ENCODE measurements at regions not wholly inside any gene's neighbourhood (a gene's known extent, or its start where the extent isn't known, plus 50 kb on each side); places are given as distances from the start of the nearest gene placed in this dataset.

GRCh38 chr10:118966850-118967125 is 62.7 kb upstream of the NANOS1 start:
- intact Hi-C loops (cut with micrococcal nuclease): no loop called here
- RAD21 ChIA-PET (ENCODE audit: low non-redundant PET in 1 of 2, low total read pairs in 2 of 2, uncharacterized antibody in 2 of 2, unreplicated experiment in 2 of 2): no interaction called here
- no peak overlapping the region for H3K27ac ChIP-seq (ENCODE audit: low read depth, low read length)

DNA sequence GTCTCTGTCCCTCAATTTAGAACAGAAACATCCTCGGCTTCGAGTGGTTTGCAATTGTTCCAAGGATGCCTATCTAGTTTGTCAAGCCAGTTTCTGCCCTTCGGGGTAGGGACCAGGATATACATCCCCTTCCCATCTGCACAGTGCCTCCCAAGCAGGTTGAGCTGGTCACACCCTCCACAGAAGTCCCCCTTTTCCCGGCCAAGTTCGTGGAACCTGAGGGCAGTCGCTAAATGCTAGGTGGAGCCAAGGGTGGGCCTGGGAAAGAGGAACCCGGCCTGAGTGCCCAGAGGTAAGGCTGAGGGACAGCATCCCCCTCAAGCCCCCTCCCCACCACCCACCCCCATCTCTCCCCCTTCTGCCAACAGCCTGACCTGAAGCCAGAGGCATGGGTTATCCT is 62.4 kb upstream of the NANOS1 start:
- TF ChIP-seq JUND (IDR thresholded peaks at IDR 0.05): no peak
- no peak for TF ChIP-seq TCF7L2 (IDR thresholded peaks at IDR 0.05; ENCODE audit: borderline replicate concordance, extremely low read depth, insufficient read depth, insufficient read length)
- no peak for TF ChIP-seq SIN3A (IDR thresholded peaks at IDR 0.05; ENCODE audit: low read depth)
- TF ChIP-seq ELF1 (IDR thresholded peaks at IDR 0.05; ENCODE audit: borderline replicate concordance, low read depth): no peak
- Histone ChIP-seq H3K9ac (ENCODE audit: low read length) (no peak overlapping the region), H3K4me3 (replicated peaks in 1 of 2; ENCODE audit: low read depth in 1 of 2, low read length in 2 of 2) (no peak overlapping the region), H4K20me1 (ENCODE audit: insufficient read depth) (no peaks in the 10 kb centered on the region), H3K27ac (ENCODE audit: low read depth, low read length) (no peak overlapping the region), H3K4me1 (ENCODE audit: control insufficient read depth in 1 of 2, insufficient read depth in 2 of 2, low read length in 2 of 2) (peaks cover 0 to 19% of the 10 kb centered on the region in 2 experiments; a peak in 2 of 4 replicates), H3K79me2 (ENCODE audit: insufficient read depth, low read length) (no peaks in the 10 kb centered on the region), H3K4me2 (ENCODE audit: low read length) (no peak overlapping the region), H3K9me2 (ENCODE audit: insufficient read depth) (no peaks in the 10 kb centered on the region), H3K36me3 (ENCODE audit: control insufficient read depth in 1 of 2, insufficient read depth in 2 of 2, low read length in 2 of 2) (no peaks in the 10 kb centered on the region), H3K9me3 (ENCODE audit: control insufficient read depth in 1 of 2, insufficient read depth in 1 of 2, low read depth in 1 of 2, low read length in 2 of 2) (no peaks in the 10 kb centered on the region), H3K27me3 (ENCODE audit: insufficient read depth, low read length) (no peaks in the 10 kb centered on the region), H2AFZ (ENCODE audit: low read depth, low read length, poor library complexity, severe bottlenecking) (no peak overlapping the region)
- BruUV-seq (replicated peaks): no TSS peak
- CTCF ChIA-PET: no interaction called here
- RAD21 ChIA-PET (ENCODE audit: low non-redundant PET in 1 of 2, low total read pairs in 2 of 2, uncharacterized antibody in 2 of 2, unreplicated experiment in 2 of 2): no interaction called here
- POLR2A ChIA-PET: no interaction called here
- DNase-seq (ENCODE audit: low read depth, low spot score) (no peak), ATAC-seq (no peak)
- intact Hi-C loops (cut with micrococcal nuclease): no loop called here

More at GRCh38 chr10:118966850-118967125, 62.7 kb upstream of the NANOS1 start:
- no peak overlapping the region for H3K4me3 ChIP-seq (replicated peaks in 1 of 2; ENCODE audit: low read depth in 1 of 2, low read length in 2 of 2)
- H3K36me3 ChIP-seq (ENCODE audit: control insufficient read depth in 1 of 2, insufficient read depth in 2 of 2, low read length in 2 of 2): no peaks in the 10 kb centered on the region
- no peak overlapping the region for H2AFZ ChIP-seq (ENCODE audit: low read depth, low read length, poor library complexity, severe bottlenecking)
- TF ChIP-seq EZH2phosphoT487 (IDR thresholded peaks at IDR 0.05; ENCODE audit: borderline replicate concordance): no peak
- TF ChIP-seq CEBPB (IDR thresholded peaks at IDR 0.05; ENCODE audit: low read depth): no peak
- no peak for TF ChIP-seq EGR1 (IDR thresholded peaks at IDR 0.05; ENCODE audit: low read depth)
- BruUV-seq (replicated peaks): no TSS peak
- H3K79me2 ChIP-seq (ENCODE audit: insufficient read depth, low read length): no peaks in the 10 kb centered on the region
- H4K20me1 ChIP-seq (ENCODE audit: insufficient read depth): no peaks in the 10 kb centered on the region
- ChIA-PET POLR2A (interaction anchor here (0.7 kb wide), 1 partner anchor 54 kb away, joined by 3 read pairs; no protein-coding TSS in a partner anchor), CTCF (no interaction called here)
- no peak overlapping the region for H3K9ac ChIP-seq (ENCODE audit: low read length)
- H3K9me3 ChIP-seq (ENCODE audit: control insufficient read depth in 1 of 2, insufficient read depth in 1 of 2, low read depth in 1 of 2, low read length in 2 of 2): no peaks in the 10 kb centered on the region
- no peak overlapping the region for H3K4me2 ChIP-seq (ENCODE audit: low read length)
- ATAC-seq (no peak), DNase-seq (ENCODE audit: low read depth, low spot score) (no peak)
- H3K4me1 ChIP-seq (ENCODE audit: control insufficient read depth in 1 of 2, insufficient read depth in 2 of 2, low read length in 2 of 2): peaks cover 0 to 23% of the 10 kb centered on the region in 2 experiments; a peak in 2 of 4 replicates
- no peaks in the 10 kb centered on the region for H3K9me2 ChIP-seq (ENCODE audit: insufficient read depth)
- no peaks in the 10 kb centered on the region for H3K27me3 ChIP-seq (ENCODE audit: insufficient read depth, low read length)

All from HCT116 (cell line).